Hepatocyte (in vitro differentiated cells): ENCODE measurements at regions not wholly inside any gene's neighbourhood (a gene's known extent, or its start where the extent isn't known, plus 50 kb on each side); places are given as distances from the start of the nearest gene placed in this dataset.

Source experiments
- CTCF ChIP-seq: fragments of 200-600 bp; sonication (generic); IDR thresholded peaks from 2 replicates; pipeline ENCODE4 v1.5.1; 2016; ENCODE audit warnings: antibody characterized with exemption, mild to moderate bottlenecking; ENCODE audit not compliant: poor library complexity
- EZH2 ChIP-seq: fragments of 200-600 bp; sonication (generic); IDR thresholded peaks from 2 replicates; pipeline ENCODE4 v1.6.1; 2016; ENCODE audit warnings: antibody characterized with exemption, mild to moderate bottlenecking, borderline replicate concordance
- EZH2phosphoT487 ChIP-seq: fragments of 200-600 bp; sonication (generic); IDR thresholded peaks from one replicate; pipeline ENCODE4 v1.6.1; 2018; ENCODE audit warnings: antibody characterized with exemption, mild to moderate bottlenecking, low read depth, moderate library complexity; ENCODE audit not compliant: unreplicated experiment, severe bottlenecking

GRCh38 chr5:113680534-113680933 is 167.0 kb downstream of the YTHDC2 start:
- no peak for TF ChIP-seq CTCF
- TF ChIP-seq EZH2phosphoT487 = no peak
- TF ChIP-seq EZH2 = no peak
